Adrenal gland (tissue), 5 donors: ENCODE measurements at regions not wholly inside any gene's neighbourhood (a gene's known extent, or its start where the extent isn't known, plus 50 kb on each side); places are given as distances from the start of the nearest gene placed in this dataset.

Experiments used
- POLR2A ChIP-seq, 2 donors: fragments of 450-650 bp; IDR thresholded peaks; one replicate each; pipeline ENCODE4 v1.6.1; 2017; ENCODE audit warnings: antibody characterized with exemption in 2 of 2, mild to moderate bottlenecking in 2 of 2, moderate library complexity in 1 of 2
- TF ChIP-seq, protein P1 (sequence below), 6 experiments: fragments of 450-650 bp in 4 of 6; fragments of 200-600 bp in 2 of 6; sonication (generic) in 1 of 6; IDR thresholded peaks; 1 replicate in 5 of 6; 2 replicates in 1 of 6; pipeline versions ENCODE4 v1.5.1 to v1.8.0; 2016 to 2021; ENCODE audit warnings: antibody characterized with exemption in 6 of 6, mild to moderate bottlenecking in 2 of 6, moderate library complexity in 1 of 6
- donor health status: DM: no; HTN: no; CAD: no.

DNA sequence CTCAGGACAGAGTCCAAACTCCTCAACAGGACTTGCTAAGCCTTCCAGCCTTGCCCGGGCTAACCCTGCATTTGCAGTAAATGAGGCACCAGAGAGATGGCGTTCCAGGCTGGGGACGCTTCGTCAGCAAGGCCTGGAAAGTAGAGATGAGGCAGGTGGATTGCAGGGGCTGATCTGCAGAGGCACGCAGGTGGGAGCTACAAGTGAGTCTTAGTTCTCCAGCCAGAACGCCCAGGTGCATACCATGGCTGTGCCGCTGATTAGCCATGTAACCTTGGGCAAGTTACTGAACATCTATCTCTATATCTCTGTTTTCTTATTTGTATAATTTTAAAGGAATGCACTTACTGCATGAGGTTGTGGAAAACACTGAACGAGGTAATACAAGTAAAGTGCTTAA, 52.7 kb upstream of the BARX2 start:
- TF ChIP-seq POLR2A (IDR thresholded peaks at IDR 0.05), result no peak
- TF ChIP-seq, protein P1, sequence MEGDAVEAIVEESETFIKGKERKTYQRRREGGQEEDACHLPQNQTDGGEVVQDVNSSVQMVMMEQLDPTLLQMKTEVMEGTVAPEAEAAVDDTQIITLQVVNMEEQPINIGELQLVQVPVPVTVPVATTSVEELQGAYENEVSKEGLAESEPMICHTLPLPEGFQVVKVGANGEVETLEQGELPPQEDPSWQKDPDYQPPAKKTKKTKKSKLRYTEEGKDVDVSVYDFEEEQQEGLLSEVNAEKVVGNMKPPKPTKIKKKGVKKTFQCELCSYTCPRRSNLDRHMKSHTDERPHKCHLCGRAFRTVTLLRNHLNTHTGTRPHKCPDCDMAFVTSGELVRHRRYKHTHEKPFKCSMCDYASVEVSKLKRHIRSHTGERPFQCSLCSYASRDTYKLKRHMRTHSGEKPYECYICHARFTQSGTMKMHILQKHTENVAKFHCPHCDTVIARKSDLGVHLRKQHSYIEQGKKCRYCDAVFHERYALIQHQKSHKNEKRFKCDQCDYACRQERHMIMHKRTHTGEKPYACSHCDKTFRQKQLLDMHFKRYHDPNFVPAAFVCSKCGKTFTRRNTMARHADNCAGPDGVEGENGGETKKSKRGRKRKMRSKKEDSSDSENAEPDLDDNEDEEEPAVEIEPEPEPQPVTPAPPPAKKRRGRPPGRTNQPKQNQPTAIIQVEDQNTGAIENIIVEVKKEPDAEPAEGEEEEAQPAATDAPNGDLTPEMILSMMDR (IDR thresholded peaks at IDR 0.05), result no peak
